IPS-NIHi7 (cell line): ENCODE measurements at regions not wholly inside any gene's neighbourhood (a gene's known extent, or its start where the extent isn't known, plus 50 kb on each side); places are given as distances from the start of the nearest gene placed in this dataset.
A peak's percentile ranks its signal among the peaks of the same experiment; 100 is the strongest.

Source experiments
- DNase-seq: peaks from one replicate; pipeline ENCODE4 v3.0.0; 2012; ENCODE audit warnings: mixed read lengths; ENCODE audit errors: extremely low spot score

- no peak for DNase-seq
Measured at GRCh38 chr18:76685860-76686259, 136.5 kb upstream of the ZNF236 start.

GRCh38 chr18:76685402-76685801, 137.0 kb upstream of the ZNF236 start:
- no peak for DNase-seq

- DNase-seq, result no peak
Measured at GRCh38 chr18:76684265-76684664, 138.1 kb upstream of the ZNF236 start.

GRCh38 chr18:76679945-76680344, 142.4 kb upstream of the ZNF236 start:
- DNase-seq, result peak; percentile 51

DNA sequence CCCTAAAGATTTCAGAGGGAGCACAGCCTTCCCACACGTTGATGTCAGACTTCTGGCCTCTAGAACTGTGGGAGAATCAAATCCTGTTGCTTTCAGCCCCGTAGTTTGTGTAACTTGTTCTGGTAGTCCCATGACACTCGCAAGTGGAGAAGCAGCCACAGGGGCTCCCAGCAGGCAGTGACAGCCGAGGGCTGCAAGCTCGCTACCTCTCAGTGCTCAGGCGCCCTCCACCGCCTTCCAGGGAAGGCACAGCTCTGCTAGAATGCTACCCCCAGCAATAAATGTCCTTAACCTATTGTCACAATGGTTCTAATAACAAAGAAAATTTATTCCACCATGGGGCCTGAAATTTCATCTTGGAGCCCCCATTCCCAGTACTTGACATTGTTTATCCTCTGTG, 143.1 kb upstream of the ZNF236 start:
- DNase-seq, result peak; percentile 60

DNA sequence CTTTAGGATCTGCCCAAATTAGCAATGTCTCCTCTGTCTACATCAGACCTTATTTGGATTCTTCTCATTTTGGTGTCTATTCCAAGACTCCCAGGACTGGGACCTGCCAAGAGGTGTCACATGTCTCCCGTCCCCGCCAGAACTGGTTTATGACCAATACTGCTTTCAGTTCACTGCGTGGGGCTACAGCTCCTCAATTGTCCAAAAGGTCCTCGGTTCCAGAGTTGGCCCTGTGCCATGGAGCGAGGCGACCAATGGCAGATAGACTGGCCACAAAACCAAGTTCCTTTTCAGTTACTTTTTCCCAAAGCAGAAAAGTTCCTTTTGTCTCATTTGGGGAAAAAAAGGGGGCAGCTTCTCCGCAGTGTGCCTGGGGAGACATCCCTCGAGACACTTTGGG, 144.1 kb upstream of the ZNF236 start:
- DNase-seq, result no peak

GRCh38 chr18:76674596-76674995, 147.8 kb upstream of the ZNF236 start:
- no peak for DNase-seq

GRCh38 chr18:76673281-76674185, 148.8 kb upstream of the ZNF236 start:
- DNase-seq, result no peak

- DNase-seq, result no peak
Measured at GRCh38 chr18:76672627-76673026, 149.7 kb upstream of the ZNF236 start.

DNA sequence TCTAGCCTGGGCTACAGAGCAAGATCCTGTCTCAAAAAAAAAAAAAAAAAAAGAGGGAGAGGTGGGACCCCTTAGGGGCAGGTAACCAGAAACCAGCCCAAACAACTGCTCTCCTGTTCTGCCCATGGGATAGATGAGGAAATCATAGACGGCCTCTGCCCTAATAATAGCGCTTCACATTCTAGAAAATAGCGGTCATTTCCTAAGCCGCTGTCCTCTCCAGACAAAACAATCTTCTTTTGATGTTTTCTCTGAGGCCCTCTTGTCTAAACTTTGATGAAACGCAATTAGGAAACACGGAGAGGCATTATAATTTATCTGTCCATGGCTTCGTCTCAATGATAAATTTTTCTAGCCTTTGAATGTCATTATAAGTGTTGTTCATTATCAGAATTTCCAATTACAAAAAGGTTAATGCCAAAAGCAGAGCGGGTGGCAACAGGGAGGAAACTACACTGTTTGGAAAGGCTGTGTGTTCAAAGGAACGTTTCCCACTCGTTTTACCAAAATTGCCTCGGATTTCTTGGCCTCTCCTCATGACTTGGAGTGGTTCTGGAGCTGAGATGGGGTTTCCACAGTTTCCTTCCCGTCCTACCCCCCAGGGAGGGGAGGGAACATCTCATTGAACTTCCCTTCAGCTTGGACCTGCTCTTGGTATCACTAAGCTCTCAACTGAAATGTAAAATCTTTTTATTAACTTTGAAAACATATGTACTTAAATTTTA, 151.6 kb upstream of the ZNF236 start:
- no peak for DNase-seq

DNA sequence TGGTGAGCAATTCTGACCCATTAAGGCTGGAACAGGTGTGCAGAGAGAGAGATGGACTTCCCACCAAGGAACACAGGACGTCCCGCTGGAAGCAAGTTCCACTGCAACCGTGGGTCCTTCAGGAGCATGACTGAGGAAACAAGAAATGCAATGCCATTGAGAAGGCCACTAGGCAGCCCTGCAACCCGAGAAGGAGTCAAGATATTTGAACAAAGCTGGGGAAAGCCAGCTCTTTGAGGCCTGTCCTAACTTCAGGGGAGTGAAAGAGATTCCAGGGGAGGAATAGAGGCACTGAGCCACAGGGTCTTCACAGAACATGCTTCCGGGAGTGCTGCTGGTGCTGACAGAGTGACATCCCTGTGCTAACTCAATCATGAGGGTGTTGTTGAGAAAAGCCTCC, 153.8 kb upstream of the ZNF236 start:
- DNase-seq, result no peak

DNA sequence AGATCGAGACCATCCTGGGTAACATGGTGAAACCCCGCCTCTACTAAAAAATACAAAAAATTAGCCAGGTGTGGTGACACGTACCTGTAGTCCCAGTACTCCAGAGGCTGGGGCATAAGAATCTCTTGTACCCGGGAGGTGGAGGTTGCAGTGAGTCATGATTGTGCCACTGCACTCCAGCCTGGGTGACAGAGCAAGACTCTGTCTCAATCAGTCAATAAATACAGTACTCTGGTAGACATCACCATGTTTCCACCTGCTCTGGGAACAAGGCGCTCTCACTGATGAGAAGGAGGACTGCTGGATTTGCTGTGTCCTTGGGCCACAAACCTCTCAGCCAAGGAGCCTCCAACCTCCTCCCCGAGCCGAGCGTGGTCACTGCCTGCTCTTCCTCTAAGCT, 154.2 kb upstream of the ZNF236 start:
- no peak for DNase-seq

DNA sequence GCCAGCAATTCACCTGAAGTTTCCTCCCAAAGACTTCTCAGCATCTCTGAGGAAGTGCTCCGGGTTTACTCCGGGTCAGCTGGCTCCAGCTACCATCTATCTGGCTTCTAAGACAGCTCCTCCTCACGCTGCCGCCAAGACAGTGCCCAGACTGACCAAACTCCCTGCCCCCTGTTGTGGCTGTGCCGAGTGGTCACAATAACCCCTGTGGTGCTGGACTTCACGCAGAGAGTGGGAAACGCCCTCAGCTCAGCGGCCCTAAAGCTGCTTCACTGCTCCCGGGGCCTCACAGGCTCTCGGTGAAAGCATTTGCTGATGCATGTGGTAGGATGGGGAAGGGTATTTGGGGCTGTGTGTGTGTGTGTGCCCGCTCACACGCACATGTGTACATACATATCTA, 154.8 kb upstream of the ZNF236 start:
- DNase-seq, result no peak

DNA sequence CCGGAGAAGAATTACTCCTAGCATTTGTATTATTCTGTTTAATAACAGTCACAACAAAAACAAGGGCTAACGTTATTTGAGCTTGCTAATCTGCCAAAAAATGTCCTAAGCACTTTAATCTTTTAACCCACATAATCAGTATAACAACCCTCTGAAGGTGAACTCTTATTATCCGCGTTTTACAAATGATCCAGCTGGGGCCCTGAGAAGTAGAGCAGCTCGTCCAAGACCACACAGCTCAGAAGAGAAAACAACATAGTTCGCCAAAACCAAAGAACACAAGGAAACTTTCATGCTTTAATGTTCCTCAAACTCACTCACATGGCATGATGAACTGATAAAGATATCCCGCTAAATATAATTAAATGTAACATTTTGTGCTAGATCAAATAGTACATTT, 159.7 kb upstream of the ZNF236 start:
- no peak for DNase-seq

DNA sequence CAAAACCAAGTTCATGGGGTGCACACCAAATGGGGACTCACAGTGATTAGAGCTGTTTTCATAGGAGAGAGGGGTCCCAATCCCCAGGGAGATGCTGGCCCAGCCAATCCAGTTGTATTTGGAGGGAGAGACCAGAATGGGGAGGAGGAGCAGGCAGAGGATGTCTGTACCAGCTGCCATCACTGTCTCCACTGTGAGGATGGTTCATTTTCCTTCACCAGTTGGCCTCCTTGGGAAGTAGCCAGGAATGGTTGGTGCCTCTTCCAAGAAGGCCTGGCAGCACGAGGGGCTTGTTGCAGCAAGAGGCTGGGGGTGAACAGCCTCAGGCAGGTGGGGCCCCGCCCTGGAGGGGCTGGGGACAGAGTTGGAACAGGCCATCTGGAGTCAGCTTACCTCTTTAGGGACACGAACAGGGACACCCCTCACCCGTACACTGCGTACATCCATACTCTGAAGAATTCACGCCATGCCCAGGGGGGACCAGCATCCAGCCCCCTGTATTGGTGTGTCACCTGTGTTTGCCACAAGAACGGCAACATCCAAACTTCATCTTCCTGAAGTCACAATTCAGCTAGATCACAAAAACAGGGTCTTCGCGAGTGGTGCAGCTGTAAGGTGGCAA, 161.7 kb upstream of the ZNF236 start:
- no peak for DNase-seq

DNA sequence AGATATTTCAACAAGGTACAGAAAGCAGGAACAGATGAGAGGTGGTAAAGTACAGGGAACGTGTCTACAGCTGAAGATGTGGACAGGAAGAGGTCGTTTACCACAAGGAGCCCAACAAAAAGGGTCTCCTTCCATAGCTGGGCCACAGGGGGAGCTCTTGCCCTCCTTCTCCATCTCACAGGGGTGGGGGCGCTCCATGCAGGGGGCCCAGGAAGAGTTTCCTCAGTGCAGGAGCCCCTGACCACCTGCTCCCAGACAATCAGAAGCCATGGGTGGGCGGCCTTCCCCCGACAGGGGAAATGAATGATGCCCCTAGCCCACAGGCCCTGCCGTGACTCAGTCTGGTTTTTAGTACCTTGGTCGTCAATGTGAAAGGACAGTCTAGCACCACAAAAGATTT, 163.6 kb upstream of the ZNF516 start:
- peak; percentile 85 for DNase-seq

DNA sequence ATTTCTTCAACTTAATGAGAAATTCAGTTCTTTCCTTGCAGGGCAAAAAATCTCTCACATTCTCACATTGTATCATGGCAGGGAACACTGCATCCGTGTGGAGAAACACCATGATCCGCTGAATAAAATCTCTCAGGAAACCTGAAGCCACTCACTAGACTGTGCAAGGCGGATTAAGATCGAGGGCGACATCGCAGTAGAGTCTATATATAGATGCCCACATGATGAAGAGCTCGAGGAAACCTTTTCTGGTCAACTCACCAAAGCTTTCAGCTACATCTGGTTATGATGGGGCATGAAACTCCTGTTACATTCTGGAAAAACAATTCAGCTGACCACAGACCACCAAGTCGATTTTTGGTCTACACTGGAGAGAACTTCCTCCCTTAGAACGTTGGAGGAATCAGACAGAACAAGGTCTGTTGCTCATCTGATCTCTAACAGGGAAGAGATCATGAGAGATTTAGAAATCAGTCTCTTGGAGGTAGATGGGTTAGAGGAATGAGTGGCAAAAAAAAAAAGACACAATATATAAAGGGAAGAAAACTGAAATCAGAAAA, 162.9 kb upstream of the ZNF516 start:
- no peak for DNase-seq

GRCh38 chr18:76656925-76657827, 162.1 kb upstream of the ZNF516 start:
- peak; percentile 36 for DNase-seq

DNA sequence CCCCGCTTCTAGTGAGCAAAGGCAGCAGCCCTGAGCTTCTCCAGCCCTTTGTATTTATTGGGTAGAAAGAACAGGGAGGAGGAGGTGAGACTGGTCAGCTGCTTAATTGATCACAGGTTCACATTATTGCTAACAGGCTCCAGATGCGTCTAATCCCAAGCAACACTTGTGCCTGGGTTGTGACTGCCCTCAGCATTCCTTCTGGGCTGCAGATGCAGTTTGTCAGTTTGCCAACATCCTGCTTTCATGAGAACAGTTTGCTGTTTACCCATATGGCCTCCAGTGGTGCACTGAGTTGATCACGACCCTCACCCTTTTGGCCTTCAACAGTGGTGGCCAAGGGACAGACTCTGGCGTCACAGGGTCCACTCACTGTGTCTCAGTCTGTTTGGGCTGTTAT, 159.5 kb upstream of the ZNF516 start:
- DNase-seq, result no peak

DNA sequence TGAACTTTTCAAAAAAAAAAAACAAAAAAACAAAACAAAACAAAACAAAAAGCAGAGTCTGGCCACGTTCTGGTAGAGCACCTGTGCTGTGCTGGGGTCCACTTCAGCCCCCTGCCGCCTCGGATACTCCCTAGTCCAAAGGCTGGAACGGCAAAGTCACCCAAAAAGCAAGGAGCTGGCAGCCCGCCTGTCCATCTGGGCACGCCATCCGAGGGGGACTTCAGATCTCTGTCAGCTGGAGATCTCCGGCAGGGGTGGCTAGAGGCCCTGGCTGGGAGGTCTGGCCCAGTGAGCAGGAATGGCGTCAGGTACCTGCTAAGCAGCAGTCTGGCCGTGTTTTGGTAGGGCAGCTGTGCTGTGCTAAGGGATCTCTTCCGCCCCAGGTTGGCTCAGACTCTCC, 152.3 kb upstream of the ZNF516 start:
- DNase-seq, result no peak

- no peak for DNase-seq
Measured at GRCh38 chr18:76644580-76644979, 149.5 kb upstream of the ZNF516 start.
